Progenitor cell of endocrine pancreas (in vitro differentiated cells): ENCODE measurements at regions not wholly inside any gene's neighbourhood (a gene's known extent, or its start where the extent isn't known, plus 50 kb on each side); places are given as distances from the start of the nearest gene placed in this dataset.

Source experiments
- DNase-seq: peaks from one replicate; pipeline ENCODE4 v3.0.0; 2021; ENCODE audit warnings: low spot score; ENCODE audit not compliant: unreplicated experiment
- H3K27ac Mint-ChIP-seq: 2 replicates; pipeline ENCODE4 v1.8.0; 2021; ENCODE audit warnings: mild to moderate bottlenecking, moderate library complexity, mixed read lengths
- H3K27me3 Mint-ChIP-seq: 2 replicates; pipeline ENCODE4 v1.8.0; 2021; ENCODE audit warnings: mixed read lengths
- H3K36me3 Mint-ChIP-seq: 2 replicates; pipeline ENCODE4 v1.8.0; 2022; ENCODE audit warnings: mixed read lengths; ENCODE audit not compliant: insufficient read depth
- H3K4me1 Mint-ChIP-seq: 2 replicates; pipeline ENCODE4 v1.8.0; 2021; ENCODE audit warnings: low read depth, mixed read lengths
- H3K4me3 Mint-ChIP-seq: 2 replicates; pipeline ENCODE4 v1.8.0; 2021; ENCODE audit warnings: low read depth, mild to moderate bottlenecking, moderate library complexity, mixed read lengths
- H3K9me3 Mint-ChIP-seq: 2 replicates; pipeline ENCODE4 v1.8.0; 2021; ENCODE audit warnings: low read depth, mixed read lengths
- TF ChIP-seq, protein P1 (sequence below): fragments of 200-600 bp; sonication (generic); IDR thresholded peaks from one replicate; pipeline ENCODE4 v1.5.0; 2021; ENCODE audit warnings: antibody characterized with exemption, mild to moderate bottlenecking; ENCODE audit not compliant: unreplicated experiment

DNA sequence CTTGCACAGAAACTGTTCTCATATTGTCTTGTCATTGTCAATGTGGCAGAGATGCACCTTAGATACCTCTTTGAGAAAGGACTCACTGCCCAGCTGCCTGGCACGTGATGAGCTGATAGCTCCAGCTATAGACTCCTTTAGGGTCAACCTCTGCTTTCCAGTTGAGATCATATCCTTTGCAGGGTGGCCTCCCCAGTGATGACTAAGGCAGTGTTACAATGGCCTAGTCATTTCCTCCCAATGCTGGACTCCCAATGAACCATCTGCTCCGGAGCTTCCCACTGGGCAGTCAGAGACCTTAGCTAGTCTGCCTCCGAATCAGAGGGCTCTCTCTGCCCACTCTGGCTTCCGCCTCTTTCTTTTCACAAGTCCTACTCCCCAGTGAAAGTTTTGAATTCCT lies 79.5 kb downstream of the CHRD start:
- H3K36me3 Mint-ChIP-seq = no peaks in the 10 kb centered on the region
- H3K9me3 Mint-ChIP-seq = peaks cover 13% of the 10 kb centered on the region
- H3K4me3 Mint-ChIP-seq = no peak overlapping the region
- H3K27me3 Mint-ChIP-seq = peaks cover 20% of the 10 kb centered on the region
- TF ChIP-seq, protein P1, sequence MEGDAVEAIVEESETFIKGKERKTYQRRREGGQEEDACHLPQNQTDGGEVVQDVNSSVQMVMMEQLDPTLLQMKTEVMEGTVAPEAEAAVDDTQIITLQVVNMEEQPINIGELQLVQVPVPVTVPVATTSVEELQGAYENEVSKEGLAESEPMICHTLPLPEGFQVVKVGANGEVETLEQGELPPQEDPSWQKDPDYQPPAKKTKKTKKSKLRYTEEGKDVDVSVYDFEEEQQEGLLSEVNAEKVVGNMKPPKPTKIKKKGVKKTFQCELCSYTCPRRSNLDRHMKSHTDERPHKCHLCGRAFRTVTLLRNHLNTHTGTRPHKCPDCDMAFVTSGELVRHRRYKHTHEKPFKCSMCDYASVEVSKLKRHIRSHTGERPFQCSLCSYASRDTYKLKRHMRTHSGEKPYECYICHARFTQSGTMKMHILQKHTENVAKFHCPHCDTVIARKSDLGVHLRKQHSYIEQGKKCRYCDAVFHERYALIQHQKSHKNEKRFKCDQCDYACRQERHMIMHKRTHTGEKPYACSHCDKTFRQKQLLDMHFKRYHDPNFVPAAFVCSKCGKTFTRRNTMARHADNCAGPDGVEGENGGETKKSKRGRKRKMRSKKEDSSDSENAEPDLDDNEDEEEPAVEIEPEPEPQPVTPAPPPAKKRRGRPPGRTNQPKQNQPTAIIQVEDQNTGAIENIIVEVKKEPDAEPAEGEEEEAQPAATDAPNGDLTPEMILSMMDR = no peak
- DNase-seq = no peak
- no peak overlapping the region for H3K27ac Mint-ChIP-seq
- peaks cover 5% of the 10 kb centered on the region for H3K4me1 Mint-ChIP-seq

DNA sequence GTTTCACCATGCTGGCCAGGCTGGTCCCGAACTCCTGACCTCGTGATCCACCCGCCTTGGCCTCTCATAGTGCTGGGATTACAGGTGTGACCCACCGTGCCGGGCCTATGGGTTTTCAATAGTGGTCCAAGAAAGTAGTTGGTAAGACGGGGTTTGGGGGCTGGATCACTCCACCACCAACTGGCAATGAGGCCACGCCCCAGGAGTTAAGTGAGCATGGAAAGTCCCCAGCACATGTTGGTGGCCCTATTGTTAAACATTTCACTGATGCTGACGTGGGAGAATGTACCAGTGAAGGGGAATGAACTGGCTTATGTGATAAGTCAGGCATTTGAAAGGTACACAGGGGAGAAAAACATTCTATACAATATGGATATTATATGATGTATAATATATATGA lies 80.4 kb downstream of the CHRD start:
- H3K27ac Mint-ChIP-seq = no peak overlapping the region
- no peak for DNase-seq
- H3K9me3 Mint-ChIP-seq = peaks cover 13% of the 10 kb centered on the region
- no peaks in the 10 kb centered on the region for H3K4me1 Mint-ChIP-seq
- peaks cover 25% of the 10 kb centered on the region for H3K27me3 Mint-ChIP-seq
- no peak overlapping the region for H3K4me3 Mint-ChIP-seq
- TF ChIP-seq, protein P1 = no peak
- no peaks in the 10 kb centered on the region for H3K36me3 Mint-ChIP-seq

DNA sequence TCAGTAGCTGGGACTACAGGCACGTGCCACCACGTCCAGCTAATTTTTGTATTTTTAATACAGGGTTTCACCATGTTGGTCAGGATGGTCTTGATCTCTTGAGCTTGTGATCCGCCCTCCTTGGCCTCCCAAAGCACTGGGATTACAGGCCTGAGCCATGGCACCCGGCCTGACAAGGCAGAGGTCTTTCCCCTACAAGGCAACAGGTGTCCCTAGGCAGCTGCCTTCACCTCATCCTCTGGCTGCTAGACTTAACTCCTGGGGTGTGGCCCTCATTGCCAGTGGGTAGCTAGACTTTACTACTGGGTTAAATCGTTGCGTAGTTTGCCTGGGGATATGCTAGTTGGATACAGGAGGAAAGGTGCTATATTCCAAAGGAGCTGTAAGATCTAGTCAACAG lies 81.4 kb downstream of the CHRD start:
- Mint-ChIP-seq H3K4me3 (no peak overlapping the region), H3K27ac (no peak overlapping the region), H3K4me1 (no peaks in the 10 kb centered on the region), H3K9me3 (peaks cover 13% of the 10 kb centered on the region), H3K27me3 (peaks cover 29% of the 10 kb centered on the region), H3K36me3 (no peaks in the 10 kb centered on the region)
- DNase-seq = no peak
- TF ChIP-seq, protein P1 = no peak

DNA sequence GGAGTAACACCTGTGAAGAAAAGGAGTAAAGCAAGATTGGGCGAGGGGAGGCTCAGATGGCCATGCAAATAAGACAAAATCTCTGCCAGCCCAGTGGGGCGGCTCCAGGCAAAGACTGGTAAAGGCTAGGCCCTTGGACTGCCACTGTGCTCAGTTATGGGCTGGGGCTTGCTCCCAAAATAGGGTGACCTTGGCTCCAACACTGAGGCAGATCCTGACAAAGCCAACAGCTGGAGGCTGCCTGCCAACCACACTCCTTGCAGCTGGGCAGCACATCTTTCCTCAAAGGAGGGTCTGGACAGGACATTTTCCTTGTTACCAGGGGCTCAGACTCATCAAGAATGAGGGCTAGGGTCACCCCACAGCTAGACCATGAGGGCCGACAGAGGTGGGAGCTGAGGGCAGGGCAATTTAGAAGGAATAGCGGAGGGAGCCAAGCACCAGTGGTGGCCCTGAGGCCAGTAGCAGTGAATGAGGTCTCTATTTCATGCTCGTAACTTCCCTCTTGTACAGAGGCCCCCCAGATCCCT lies 86.1 kb downstream of the CHRD start:
- Mint-ChIP-seq H3K27ac (no peak overlapping the region), H3K9me3 (no peaks in the 10 kb centered on the region), H3K4me1 (no peaks in the 10 kb centered on the region), H3K4me3 (no peak overlapping the region), H3K27me3 (peaks cover 24% of the 10 kb centered on the region), H3K36me3 (no peaks in the 10 kb centered on the region)
- no peak for DNase-seq
- TF ChIP-seq, protein P1 = no peak

DNA sequence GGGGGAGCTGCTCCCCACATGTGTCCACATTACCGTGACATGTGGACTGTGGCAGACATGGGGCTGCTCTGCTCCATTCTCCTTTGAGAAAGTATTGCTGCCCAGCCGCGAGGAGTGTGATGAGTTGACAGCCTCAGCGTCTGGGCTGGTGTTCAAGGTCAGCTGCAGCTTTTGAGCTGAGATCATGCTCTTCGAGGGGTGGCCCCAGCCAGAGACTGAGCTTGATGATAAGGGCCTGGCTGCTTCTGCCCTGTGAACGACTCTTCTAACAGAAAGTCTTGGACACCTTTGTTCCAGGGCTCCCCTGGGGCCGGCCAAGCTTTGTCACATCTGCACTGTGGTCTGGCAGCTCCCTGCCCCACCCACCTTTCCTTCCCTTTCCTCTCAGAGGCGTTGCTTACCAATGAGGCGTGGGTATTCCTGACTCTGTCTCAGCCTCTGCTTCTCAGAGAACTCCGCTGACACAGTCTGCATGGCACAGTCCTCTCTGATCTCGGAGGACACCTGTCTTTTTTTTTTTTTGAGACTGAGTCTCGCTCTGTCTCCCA lies 86.6 kb downstream of the CHRD start:
- H3K36me3 Mint-ChIP-seq = no peaks in the 10 kb centered on the region
- TF ChIP-seq, protein P1 = no peak
- H3K4me1 Mint-ChIP-seq = no peaks in the 10 kb centered on the region
- H3K9me3 Mint-ChIP-seq = no peaks in the 10 kb centered on the region
- H3K27me3 Mint-ChIP-seq = peaks cover 23% of the 10 kb centered on the region
- DNase-seq = no peak
- H3K4me3 Mint-ChIP-seq = no peak overlapping the region
- H3K27ac Mint-ChIP-seq = no peak overlapping the region
